ENCODE measurements at regions not wholly inside any gene's neighbourhood (a gene's known extent, or its start where the extent isn't known, plus 50 kb on each side); places are given as distances from the start of the nearest gene placed in this dataset.

GRCh38 chr11:120061036-120061760 lies 76.7 kb downstream of the TRIM29 start:
- H3K79me2 ChIP-seq (ENCODE audit: low read length) = no peaks in the 10 kb centered on the region
- H3K4me2 ChIP-seq (ENCODE audit: low read length) = no peak overlapping the region
- peaks cover 5% of the 10 kb centered on the region for H3K4me1 ChIP-seq (ENCODE audit: low read length)
- no peak for TF ChIP-seq EZH2phosphoT487 (IDR thresholded peaks at IDR 0.05; ENCODE audit: low read depth)
- no peak for TF ChIP-seq CTCF (IDR thresholded peaks at IDR 0.05; ENCODE audit: low read depth, low read length)
- no peak overlapping the region for H2AFZ ChIP-seq (ENCODE audit: low read depth, low read length)
- H3K27me3 ChIP-seq (ENCODE audit: low read depth, low read length) = peaks cover 24% of the 10 kb centered on the region; the same call in 1 of the 2 replicates
- H3K36me3 ChIP-seq (replicated peaks; ENCODE audit: low read depth, low read length) = no peaks in the 10 kb centered on the region
- no peaks in the 10 kb centered on the region for H3K9me3 ChIP-seq (ENCODE audit: insufficient read depth, low read length)
- H3K9ac ChIP-seq (ENCODE audit: low read length) = no peak overlapping the region
- no peaks in the 10 kb centered on the region for H4K20me1 ChIP-seq (ENCODE audit: insufficient read depth, low read length)
- H3K4me3 ChIP-seq (ENCODE audit: low read length) = no peak overlapping the region
- H3K27ac ChIP-seq (ENCODE audit: low read length) = no peak overlapping the region

- no peak overlapping the region for H3K27ac ChIP-seq (ENCODE audit: low read length)
- H3K4me1 ChIP-seq (ENCODE audit: low read length) = no peaks in the 10 kb centered on the region
- H3K36me3 ChIP-seq (replicated peaks; ENCODE audit: low read depth, low read length) = no peaks in the 10 kb centered on the region
- H3K9ac ChIP-seq (ENCODE audit: low read length) = no peak overlapping the region
- H3K27me3 ChIP-seq (ENCODE audit: low read depth, low read length) = peaks cover 18% of the 10 kb centered on the region; the same call in 1 of the 2 replicates
- H3K79me2 ChIP-seq (ENCODE audit: low read length) = no peaks in the 10 kb centered on the region
- H3K4me2 ChIP-seq (ENCODE audit: low read length) = no peak overlapping the region
- H2AFZ ChIP-seq (ENCODE audit: low read depth, low read length) = no peak overlapping the region
- no peaks in the 10 kb centered on the region for H3K9me3 ChIP-seq (ENCODE audit: insufficient read depth, low read length)
- no peaks in the 10 kb centered on the region for H4K20me1 ChIP-seq (ENCODE audit: insufficient read depth, low read length)
- no peak for TF ChIP-seq EZH2phosphoT487 (IDR thresholded peaks at IDR 0.05; ENCODE audit: low read depth)
- TF ChIP-seq CTCF (IDR thresholded peaks at IDR 0.05; ENCODE audit: low read depth, low read length) = no peak
- no peak overlapping the region for H3K4me3 ChIP-seq (ENCODE audit: low read length)
Measured at GRCh38 chr11:120060512-120060911, 77.4 kb downstream of the TRIM29 start.

- Histone ChIP-seq H3K4me2 (ENCODE audit: low read length) (no peak overlapping the region), H3K36me3 (replicated peaks; ENCODE audit: low read depth, low read length) (no peaks in the 10 kb centered on the region), H3K4me1 (ENCODE audit: low read length) (no peaks in the 10 kb centered on the region), H2AFZ (ENCODE audit: low read depth, low read length) (no peak overlapping the region), H3K27me3 (ENCODE audit: low read depth, low read length) (peaks cover 11% of the 10 kb centered on the region), H3K9ac (ENCODE audit: low read length) (no peak overlapping the region), H4K20me1 (ENCODE audit: insufficient read depth, low read length) (no peaks in the 10 kb centered on the region), H3K9me3 (ENCODE audit: insufficient read depth, low read length) (no peaks in the 10 kb centered on the region), H3K4me3 (ENCODE audit: low read length) (no peak overlapping the region), H3K27ac (ENCODE audit: low read length) (no peak overlapping the region), H3K79me2 (ENCODE audit: low read length) (no peaks in the 10 kb centered on the region)
- no peak for TF ChIP-seq CTCF (IDR thresholded peaks at IDR 0.05; ENCODE audit: low read depth, low read length)
Measured at GRCh38 chr11:120058931-120059330, 79.0 kb downstream of the TRIM29 start.

- H3K4me3 ChIP-seq (ENCODE audit: low read length) = no peak overlapping the region
Measured at GRCh38 chr11:120057595-120058581, 80.0 kb downstream of the TRIM29 start.

More at GRCh38 chr11:120057595-120058581, 80.0 kb downstream of the TRIM29 start:
- Histone ChIP-seq H4K20me1 (ENCODE audit: insufficient read depth, low read length) (no peaks in the 10 kb centered on the region), H3K79me2 (ENCODE audit: low read length) (no peaks in the 10 kb centered on the region), H3K9ac (ENCODE audit: low read length) (no peak overlapping the region), H3K4me2 (ENCODE audit: low read length) (no peak overlapping the region), H3K36me3 (replicated peaks; ENCODE audit: low read depth, low read length) (no peaks in the 10 kb centered on the region), H3K4me1 (ENCODE audit: low read length) (no peaks in the 10 kb centered on the region), H3K27me3 (ENCODE audit: low read depth, low read length) (peaks cover 18% of the 10 kb centered on the region), H2AFZ (ENCODE audit: low read depth, low read length) (no peak overlapping the region), H3K27ac (ENCODE audit: low read length) (no peak overlapping the region), H3K9me3 (ENCODE audit: insufficient read depth, low read length) (no peaks in the 10 kb centered on the region)
- TF ChIP-seq EZH2phosphoT487 (IDR thresholded peaks at IDR 0.05; ENCODE audit: low read depth) = no peak
- no peak for TF ChIP-seq CTCF (IDR thresholded peaks at IDR 0.05; ENCODE audit: low read depth, low read length)
